H1 (cell line): ENCODE measurements at regions not wholly inside any gene's neighbourhood (a gene's known extent, or its start where the extent isn't known, plus 50 kb on each side); places are given as distances from the start of the nearest gene placed in this dataset.

Experiments used
- CBX8 ChIP-seq: fragments of 300-800, 300-1000 bp; sonication (generic); IDR thresholded peaks from 2 replicates; pipeline ENCODE4 v1.7.1; 2016; ENCODE audit warnings: low read depth, low read length, borderline replicate concordance
- POLR2AphosphoS5 ChIP-seq: IDR thresholded peaks from 2 replicates; pipeline ENCODE4 v1.6.1; 2011; ENCODE audit warnings: low read depth, low read length
- RXRA ChIP-seq: IDR thresholded peaks from 2 replicates; pipeline ENCODE4 v1.6.1; 2011; ENCODE audit warnings: low read depth, mild to moderate bottlenecking, low read length, moderate library complexity; ENCODE audit not compliant: insufficient read depth
- ZNF274 ChIP-seq: IDR thresholded peaks from 2 replicates; pipeline ENCODE4 v1.7.0; 2012; ENCODE audit warnings: low read length, borderline replicate concordance; ENCODE audit errors: extremely low read depth
- TF ChIP-seq, protein P1 (sequence below): fragments of 300-600 bp; sonication (generic); IDR thresholded peaks from 2 replicates; pipeline ENCODE4 v1.7.1; 2012; ENCODE audit warnings: low read length, moderate library complexity, mild to moderate bottlenecking, inconsistent platforms; ENCODE audit not compliant: insufficient replicate concordance

DNA sequence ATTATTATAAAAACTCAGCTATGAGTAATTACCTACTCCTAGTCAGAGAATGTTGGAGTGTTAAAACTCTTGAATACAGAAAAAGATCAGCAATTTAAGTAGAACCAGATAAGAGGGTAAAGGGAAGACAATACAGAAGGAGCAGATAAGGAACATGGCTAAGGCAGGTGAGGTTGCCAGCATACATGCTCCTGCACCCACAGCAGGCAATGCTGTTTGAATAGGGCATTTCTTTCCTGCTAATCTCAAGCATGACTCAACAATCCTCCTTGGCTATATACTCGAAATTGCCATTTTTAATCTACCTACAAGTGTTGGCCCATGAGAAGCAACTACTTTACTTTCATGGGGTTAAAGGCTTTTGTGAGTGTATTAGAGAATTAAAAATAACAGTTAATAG, 494.5 kb downstream of the DIPK2A start (continued):
- TF ChIP-seq RXRA (no peak), POLR2AphosphoS5 (no peak), ZNF274 (no peak), CBX8 (no peak)
- TF ChIP-seq, protein P1, sequence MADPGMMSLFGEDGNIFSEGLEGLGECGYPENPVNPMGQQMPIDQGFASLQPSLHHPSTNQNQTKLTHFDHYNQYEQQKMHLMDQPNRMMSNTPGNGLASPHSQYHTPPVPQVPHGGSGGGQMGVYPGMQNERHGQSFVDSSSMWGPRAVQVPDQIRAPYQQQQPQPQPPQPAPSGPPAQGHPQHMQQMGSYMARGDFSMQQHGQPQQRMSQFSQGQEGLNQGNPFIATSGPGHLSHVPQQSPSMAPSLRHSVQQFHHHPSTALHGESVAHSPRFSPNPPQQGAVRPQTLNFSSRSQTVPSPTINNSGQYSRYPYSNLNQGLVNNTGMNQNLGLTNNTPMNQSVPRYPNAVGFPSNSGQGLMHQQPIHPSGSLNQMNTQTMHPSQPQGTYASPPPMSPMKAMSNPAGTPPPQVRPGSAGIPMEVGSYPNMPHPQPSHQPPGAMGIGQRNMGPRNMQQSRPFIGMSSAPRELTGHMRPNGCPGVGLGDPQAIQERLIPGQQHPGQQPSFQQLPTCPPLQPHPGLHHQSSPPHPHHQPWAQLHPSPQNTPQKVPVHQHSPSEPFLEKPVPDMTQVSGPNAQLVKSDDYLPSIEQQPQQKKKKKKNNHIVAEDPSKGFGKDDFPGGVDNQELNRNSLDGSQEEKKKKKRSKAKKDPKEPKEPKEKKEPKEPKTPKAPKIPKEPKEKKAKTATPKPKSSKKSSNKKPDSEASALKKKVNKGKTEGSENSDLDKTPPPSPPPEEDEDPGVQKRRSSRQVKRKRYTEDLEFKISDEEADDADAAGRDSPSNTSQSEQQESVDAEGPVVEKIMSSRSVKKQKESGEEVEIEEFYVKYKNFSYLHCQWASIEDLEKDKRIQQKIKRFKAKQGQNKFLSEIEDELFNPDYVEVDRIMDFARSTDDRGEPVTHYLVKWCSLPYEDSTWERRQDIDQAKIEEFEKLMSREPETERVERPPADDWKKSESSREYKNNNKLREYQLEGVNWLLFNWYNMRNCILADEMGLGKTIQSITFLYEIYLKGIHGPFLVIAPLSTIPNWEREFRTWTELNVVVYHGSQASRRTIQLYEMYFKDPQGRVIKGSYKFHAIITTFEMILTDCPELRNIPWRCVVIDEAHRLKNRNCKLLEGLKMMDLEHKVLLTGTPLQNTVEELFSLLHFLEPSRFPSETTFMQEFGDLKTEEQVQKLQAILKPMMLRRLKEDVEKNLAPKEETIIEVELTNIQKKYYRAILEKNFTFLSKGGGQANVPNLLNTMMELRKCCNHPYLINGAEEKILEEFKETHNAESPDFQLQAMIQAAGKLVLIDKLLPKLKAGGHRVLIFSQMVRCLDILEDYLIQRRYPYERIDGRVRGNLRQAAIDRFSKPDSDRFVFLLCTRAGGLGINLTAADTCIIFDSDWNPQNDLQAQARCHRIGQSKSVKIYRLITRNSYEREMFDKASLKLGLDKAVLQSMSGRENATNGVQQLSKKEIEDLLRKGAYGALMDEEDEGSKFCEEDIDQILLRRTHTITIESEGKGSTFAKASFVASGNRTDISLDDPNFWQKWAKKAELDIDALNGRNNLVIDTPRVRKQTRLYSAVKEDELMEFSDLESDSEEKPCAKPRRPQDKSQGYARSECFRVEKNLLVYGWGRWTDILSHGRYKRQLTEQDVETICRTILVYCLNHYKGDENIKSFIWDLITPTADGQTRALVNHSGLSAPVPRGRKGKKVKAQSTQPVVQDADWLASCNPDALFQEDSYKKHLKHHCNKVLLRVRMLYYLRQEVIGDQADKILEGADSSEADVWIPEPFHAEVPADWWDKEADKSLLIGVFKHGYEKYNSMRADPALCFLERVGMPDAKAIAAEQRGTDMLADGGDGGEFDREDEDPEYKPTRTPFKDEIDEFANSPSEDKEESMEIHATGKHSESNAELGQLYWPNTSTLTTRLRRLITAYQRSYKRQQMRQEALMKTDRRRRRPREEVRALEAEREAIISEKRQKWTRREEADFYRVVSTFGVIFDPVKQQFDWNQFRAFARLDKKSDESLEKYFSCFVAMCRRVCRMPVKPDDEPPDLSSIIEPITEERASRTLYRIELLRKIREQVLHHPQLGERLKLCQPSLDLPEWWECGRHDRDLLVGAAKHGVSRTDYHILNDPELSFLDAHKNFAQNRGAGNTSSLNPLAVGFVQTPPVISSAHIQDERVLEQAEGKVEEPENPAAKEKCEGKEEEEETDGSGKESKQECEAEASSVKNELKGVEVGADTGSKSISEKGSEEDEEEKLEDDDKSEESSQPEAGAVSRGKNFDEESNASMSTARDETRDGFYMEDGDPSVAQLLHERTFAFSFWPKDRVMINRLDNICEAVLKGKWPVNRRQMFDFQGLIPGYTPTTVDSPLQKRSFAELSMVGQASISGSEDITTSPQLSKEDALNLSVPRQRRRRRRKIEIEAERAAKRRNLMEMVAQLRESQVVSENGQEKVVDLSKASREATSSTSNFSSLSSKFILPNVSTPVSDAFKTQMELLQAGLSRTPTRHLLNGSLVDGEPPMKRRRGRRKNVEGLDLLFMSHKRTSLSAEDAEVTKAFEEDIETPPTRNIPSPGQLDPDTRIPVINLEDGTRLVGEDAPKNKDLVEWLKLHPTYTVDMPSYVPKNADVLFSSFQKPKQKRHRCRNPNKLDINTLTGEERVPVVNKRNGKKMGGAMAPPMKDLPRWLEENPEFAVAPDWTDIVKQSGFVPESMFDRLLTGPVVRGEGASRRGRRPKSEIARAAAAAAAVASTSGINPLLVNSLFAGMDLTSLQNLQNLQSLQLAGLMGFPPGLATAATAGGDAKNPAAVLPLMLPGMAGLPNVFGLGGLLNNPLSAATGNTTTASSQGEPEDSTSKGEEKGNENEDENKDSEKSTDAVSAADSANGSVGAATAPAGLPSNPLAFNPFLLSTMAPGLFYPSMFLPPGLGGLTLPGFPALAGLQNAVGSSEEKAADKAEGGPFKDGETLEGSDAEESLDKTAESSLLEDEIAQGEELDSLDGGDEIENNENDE, result no peak
